ENCODE measurements at regions not wholly inside any gene's neighbourhood (a gene's known extent, or its start where the extent isn't known, plus 50 kb on each side); places are given as distances from the start of the nearest gene placed in this dataset.
A peak's percentile ranks its signal among the peaks of the same experiment; 100 is the strongest.

GRCh38 chr9:135356021-135356420 is 123.6 kb upstream of the PPP1R26 start:
- Histone ChIP-seq H3K9me3 (no peaks in the 10 kb centered on the region; the same call in 2 of the 3 replicates), H3K27ac (no peak overlapping the region), H3K4me1 (no peaks in the 10 kb centered on the region), H3K4me2 (no peak overlapping the region), H3K4me3 (no peak overlapping the region)
- WGBS (ENCODE audit: missing lambda C conversion rate): 53% methylated on average over 24 of the region's 26 CpGs
- TF ChIP-seq POLR2A (IDR thresholded peaks at IDR 0.05; ENCODE audit: low read length): no peak
- TF ChIP-seq EP300 (IDR thresholded peaks at IDR 0.05): no peak
- no peak for TF ChIP-seq RFX5 (IDR thresholded peaks at IDR 0.05)
- no peak for TF ChIP-seq KDM1A (IDR thresholded peaks at IDR 0.05; ENCODE audit: low read depth)
- no peak for TF ChIP-seq CBX8 (IDR thresholded peaks at IDR 0.05)
- TF ChIP-seq NR3C1 (IDR thresholded peaks at IDR 0.05): no peak
- no peak for TF ChIP-seq EHF (CRISPR knock-in tag; IDR thresholded peaks at IDR 0.05)
- no peak for TF ChIP-seq BHLHE40 (IDR thresholded peaks at IDR 0.05; ENCODE audit: low read depth, low read length)
- no peak for TF ChIP-seq MAFK (IDR thresholded peaks at IDR 0.05; ENCODE audit: partially characterized antibody)
- TF ChIP-seq JUN (IDR thresholded peaks at IDR 0.05): no peak
- no peak for TF ChIP-seq CTCF (IDR thresholded peaks at IDR 0.05)
- TF ChIP-seq JUNB (IDR thresholded peaks at IDR 0.05): no peak
- no peak for TF ChIP-seq ZNF302 (CRISPR knock-in tag; IDR thresholded peaks at IDR 0.05)
- TF ChIP-seq, protein P1, sequence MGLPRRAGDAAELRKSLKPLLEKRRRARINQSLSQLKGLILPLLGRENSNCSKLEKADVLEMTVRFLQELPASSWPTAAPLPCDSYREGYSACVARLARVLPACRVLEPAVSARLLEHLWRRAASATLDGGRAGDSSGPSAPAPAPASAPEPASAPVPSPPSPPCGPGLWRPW (IDR thresholded peaks at IDR 0.05): no peak
- TF ChIP-seq CEBPB (IDR thresholded peaks at IDR 0.05): no peak
- no peak for TF ChIP-seq ELK1 (IDR thresholded peaks at IDR 0.05; ENCODE audit: low read depth, low read length)
- no peak for TF ChIP-seq TP53 (CRISPR knock-in tag; IDR thresholded peaks at IDR 0.05)
- TF ChIP-seq ZSCAN20 (CRISPR knock-in tag; IDR thresholded peaks at IDR 0.05): no peak
- no peak for TF ChIP-seq PHF8 (IDR thresholded peaks at IDR 0.05; ENCODE audit: borderline replicate concordance, low read depth)
- no peak for ATAC-seq
- POLR2A ChIA-PET: no interaction called here
- CTCF ChIA-PET: interaction anchor here (1.3 kb wide), 1 partner anchor 57 kb away, joined by 3 read pairs; no protein-coding TSS in a partner anchor
- no peak for DNase-seq (ENCODE audit: low read depth in 1 of 2, low spot score in 1 of 2)
- FAIRE-seq: no peak

DNA sequence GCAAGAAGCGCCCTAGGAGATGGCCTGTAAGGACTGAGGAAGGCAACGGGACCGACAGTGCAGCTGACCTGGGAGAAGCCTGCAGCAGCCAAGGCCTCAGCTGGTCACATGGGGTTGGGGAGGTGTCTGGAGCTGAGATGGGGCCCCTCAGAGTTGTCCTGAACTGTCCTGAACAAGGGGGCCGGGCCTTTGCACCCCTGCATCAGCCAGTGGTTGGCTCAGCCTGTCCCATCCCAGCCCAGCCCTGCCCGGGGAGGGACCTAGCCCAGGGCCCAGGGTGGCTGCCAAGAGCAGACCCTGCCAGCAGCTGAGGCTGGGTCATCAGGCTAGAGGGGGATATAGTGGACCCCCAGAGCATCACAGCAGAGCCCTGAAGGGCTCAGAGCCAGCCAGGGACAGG is 122.8 kb upstream of the PPP1R26 start:
- peak in 1 of 2 experiments; percentile 39; a peak in 2 of 6 replicates for ATAC-seq

DNA sequence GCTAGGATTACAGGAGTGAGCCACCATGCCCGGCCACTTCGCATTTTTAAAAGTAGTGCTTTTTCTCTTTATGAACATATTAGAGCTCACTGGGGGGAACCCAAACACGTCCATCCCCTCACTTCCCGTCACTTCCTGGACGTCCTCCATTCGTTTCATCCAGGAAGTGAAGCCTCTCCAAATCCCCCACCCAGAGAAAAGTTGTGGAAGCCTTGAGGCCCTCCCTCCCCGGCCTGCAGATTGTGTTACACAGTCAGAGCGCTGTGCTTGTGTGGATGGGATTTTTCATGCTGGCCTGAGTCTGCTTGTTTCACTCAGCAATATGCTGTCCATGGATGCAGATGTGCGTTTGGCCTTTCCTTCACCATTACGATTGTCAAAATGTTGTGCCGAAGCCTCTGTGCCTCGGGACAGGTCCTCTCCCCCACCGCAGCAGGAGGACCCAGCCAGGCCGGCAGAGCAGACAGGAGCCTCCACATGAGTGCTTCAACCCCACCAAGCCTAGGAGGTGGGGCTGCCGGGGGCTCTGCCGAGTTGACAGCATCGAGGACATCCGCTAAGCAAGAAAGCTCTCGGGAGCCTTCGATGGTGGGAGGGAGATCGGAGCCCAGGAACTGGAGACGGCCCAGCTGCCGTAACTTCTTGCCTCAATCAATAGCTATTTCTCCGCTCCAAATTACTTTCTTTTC is 121.6 kb upstream of the PPP1R26 start:
- POLR2A ChIA-PET: no interaction called here
- CTCF ChIA-PET: interaction anchor here (1.3 to 2.1 kb wide), 3 partner anchors 13 to 271 kb away, joined by 6 to 7 read pairs (median 6); partner anchors contain the start of gene OLFM1

More for the DNA sequence above, 122.8 kb upstream of the PPP1R26 start:
- Histone ChIP-seq H3K9me3 (no peaks in the 10 kb centered on the region; the same call in 2 of the 3 replicates), H3K4me1 (no peaks in the 10 kb centered on the region), H3K4me2 (no peak overlapping the region), H3K4me3 (no peak overlapping the region), H3K27ac (no peak overlapping the region)
- FAIRE-seq: no peak
- ChIA-PET CTCF (interaction anchor here (1.3 to 2.1 kb wide), 5 partner anchors 12 to 270 kb away, joined by 3 to 7 read pairs (median 6); partner anchors contain the start of gene OLFM1), POLR2A (no interaction called here)
- TF ChIP-seq RNF2 (IDR thresholded peaks at IDR 0.05; ENCODE audit: borderline replicate concordance, low read depth) (no peak), RCOR1 (IDR thresholded peaks at IDR 0.05; ENCODE audit: low read depth, low read length) (no peak), CEBPB (IDR thresholded peaks at IDR 0.05) (no peak)
- WGBS (ENCODE audit: missing lambda C conversion rate): 41% methylated on average over 4 of the region's 5 CpGs
- no peak for DNase-seq (ENCODE audit: low read depth in 1 of 2, low spot score in 1 of 2)

More for the DNA sequence above, 121.6 kb upstream of the PPP1R26 start:
- 68% methylated on average over 22 of the region's 24 CpGs for whole genome bisulfite sequencing (ENCODE audit: missing lambda C conversion rate)
- no peak overlapping the region for H3K4me2 ChIP-seq
- H3K27ac ChIP-seq: no peak overlapping the region
- no peak overlapping the region for H3K4me3 ChIP-seq
- no peak for ATAC-seq
- TF ChIP-seq, protein P2, sequence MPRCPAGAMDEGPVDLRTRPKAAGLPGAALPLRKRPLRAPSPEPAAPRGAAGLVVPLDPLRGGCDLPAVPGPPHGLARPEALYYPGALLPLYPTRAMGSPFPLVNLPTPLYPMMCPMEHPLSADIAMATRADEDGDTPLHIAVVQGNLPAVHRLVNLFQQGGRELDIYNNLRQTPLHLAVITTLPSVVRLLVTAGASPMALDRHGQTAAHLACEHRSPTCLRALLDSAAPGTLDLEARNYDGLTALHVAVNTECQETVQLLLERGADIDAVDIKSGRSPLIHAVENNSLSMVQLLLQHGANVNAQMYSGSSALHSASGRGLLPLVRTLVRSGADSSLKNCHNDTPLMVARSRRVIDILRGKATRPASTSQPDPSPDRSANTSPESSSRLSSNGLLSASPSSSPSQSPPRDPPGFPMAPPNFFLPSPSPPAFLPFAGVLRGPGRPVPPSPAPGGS (IDR thresholded peaks at IDR 0.05): no peak
- TF ChIP-seq NFE2L2 (conservative IDR thresholded peaks at IDR 0.05; ENCODE audit: low read length): no peak
- TF ChIP-seq ZSCAN20 (CRISPR knock-in tag; IDR thresholded peaks at IDR 0.05): no peak
- TF ChIP-seq RAD21 (conservative IDR thresholded peaks at IDR 0.05 in 1 of 2, IDR thresholded peaks at IDR 0.05 in 1 of 2): no peak
- TF ChIP-seq, protein P3, sequence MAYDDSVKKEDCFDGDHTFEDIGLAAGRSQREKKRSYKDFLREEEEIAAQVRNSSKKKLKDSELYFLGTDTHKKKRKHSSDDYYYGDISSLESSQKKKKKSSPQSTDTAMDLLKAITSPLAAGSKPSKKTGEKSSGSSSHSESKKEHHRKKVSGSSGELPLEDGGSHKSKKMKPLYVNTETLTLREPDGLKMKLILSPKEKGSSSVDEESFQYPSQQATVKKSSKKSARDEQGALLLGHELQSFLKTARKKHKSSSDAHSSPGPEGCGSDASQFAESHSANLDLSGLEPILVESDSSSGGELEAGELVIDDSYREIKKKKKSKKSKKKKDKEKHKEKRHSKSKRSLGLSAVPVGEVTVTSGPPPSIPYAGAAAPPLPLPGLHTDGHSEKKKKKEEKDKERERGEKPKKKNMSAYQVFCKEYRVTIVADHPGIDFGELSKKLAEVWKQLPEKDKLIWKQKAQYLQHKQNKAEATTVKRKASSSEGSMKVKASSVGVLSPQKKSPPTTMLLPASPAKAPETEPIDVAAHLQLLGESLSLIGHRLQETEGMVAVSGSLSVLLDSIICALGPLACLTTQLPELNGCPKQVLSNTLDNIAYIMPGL (CRISPR knock-in tag; IDR thresholded peaks at IDR 0.05; ENCODE audit: borderline replicate concordance): no peak
- no peak for TF ChIP-seq HDAC2 (IDR thresholded peaks at IDR 0.05)
- TF ChIP-seq CBX8 (IDR thresholded peaks at IDR 0.05): no peak
- H3K4me1 ChIP-seq: no peaks in the 10 kb centered on the region
- DNase-seq (ENCODE audit: low read depth in 1 of 2, low spot score in 1 of 2): no peak
- FAIRE-seq: no peak
- no peaks in the 10 kb centered on the region for H3K9me3 ChIP-seq

All from A549 (cell line).